Type B pancreatic cell (in vitro differentiated cells): ENCODE measurements at regions not wholly inside any gene's neighbourhood (a gene's known extent, or its start where the extent isn't known, plus 50 kb on each side); places are given as distances from the start of the nearest gene placed in this dataset.

Experiments used
- DNase-seq: peaks from one replicate; pipeline ENCODE4 v3.0.0; 2021; ENCODE audit warnings: mixed read lengths; ENCODE audit not compliant: unreplicated experiment; ENCODE audit errors: extremely low spot score
- H3K27ac Mint-ChIP-seq: 2 replicates; pipeline ENCODE4 v1.8.0; 2021; ENCODE audit warnings: mild to moderate bottlenecking, mixed read lengths
- H3K27me3 Mint-ChIP-seq: 2 replicates; pipeline ENCODE4 v1.8.0; 2021; ENCODE audit warnings: mixed read lengths
- H3K36me3 Mint-ChIP-seq: 2 replicates; pipeline ENCODE4 v1.8.0; 2021; ENCODE audit warnings: mixed read lengths
- H3K4me1 Mint-ChIP-seq: one replicate; pipeline ENCODE4 v1.8.0; 2021; ENCODE audit warnings: mixed read lengths; ENCODE audit not compliant: unreplicated experiment
- H3K4me3 Mint-ChIP-seq: 2 replicates; pipeline ENCODE4 v1.8.0; 2021; ENCODE audit warnings: mild to moderate bottlenecking, mixed read lengths
- H3K9me3 Mint-ChIP-seq: 2 replicates; pipeline ENCODE4 v1.8.0; 2021; ENCODE audit warnings: mixed read lengths
- TF ChIP-seq, protein P1 (sequence below): fragments of 200-600 bp; sonication (generic); conservative IDR thresholded peaks from 2 replicates; pipeline ENCODE4 v1.5.0; 2021; ENCODE audit warnings: antibody characterized with exemption, mild to moderate bottlenecking

DNA sequence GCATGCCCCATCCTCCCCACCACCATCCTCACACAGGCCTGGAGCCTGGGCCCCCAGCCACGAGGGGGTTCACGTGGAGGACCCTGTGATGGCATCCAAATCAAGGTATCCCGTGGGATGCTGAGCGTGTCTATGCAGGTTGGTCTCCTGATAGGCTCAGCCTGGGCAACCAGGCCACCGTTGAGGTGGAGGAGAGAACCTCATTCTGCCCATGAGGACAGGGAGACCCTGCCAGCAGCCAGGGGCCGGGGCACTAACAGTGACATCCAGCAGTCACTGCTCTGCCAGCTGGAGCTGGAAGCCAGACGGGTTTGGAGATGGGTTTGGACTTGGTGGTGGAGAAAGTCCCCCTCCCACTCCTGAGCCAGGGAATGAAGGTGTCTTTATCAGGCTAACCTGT is 582.8 kb downstream of the MATN1 start:
- H3K4me3 Mint-ChIP-seq: no peak overlapping the region
- DNase-seq: no peak
- no peaks in the 10 kb centered on the region for H3K4me1 Mint-ChIP-seq
- peaks cover 6% of the 10 kb centered on the region for H3K9me3 Mint-ChIP-seq
- no peak overlapping the region for H3K27ac Mint-ChIP-seq
- no peaks in the 10 kb centered on the region for H3K36me3 Mint-ChIP-seq
- H3K27me3 Mint-ChIP-seq: peaks cover 6% of the 10 kb centered on the region
- TF ChIP-seq, protein P1, sequence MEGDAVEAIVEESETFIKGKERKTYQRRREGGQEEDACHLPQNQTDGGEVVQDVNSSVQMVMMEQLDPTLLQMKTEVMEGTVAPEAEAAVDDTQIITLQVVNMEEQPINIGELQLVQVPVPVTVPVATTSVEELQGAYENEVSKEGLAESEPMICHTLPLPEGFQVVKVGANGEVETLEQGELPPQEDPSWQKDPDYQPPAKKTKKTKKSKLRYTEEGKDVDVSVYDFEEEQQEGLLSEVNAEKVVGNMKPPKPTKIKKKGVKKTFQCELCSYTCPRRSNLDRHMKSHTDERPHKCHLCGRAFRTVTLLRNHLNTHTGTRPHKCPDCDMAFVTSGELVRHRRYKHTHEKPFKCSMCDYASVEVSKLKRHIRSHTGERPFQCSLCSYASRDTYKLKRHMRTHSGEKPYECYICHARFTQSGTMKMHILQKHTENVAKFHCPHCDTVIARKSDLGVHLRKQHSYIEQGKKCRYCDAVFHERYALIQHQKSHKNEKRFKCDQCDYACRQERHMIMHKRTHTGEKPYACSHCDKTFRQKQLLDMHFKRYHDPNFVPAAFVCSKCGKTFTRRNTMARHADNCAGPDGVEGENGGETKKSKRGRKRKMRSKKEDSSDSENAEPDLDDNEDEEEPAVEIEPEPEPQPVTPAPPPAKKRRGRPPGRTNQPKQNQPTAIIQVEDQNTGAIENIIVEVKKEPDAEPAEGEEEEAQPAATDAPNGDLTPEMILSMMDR: no peak

GRCh38 chr1:30138891-30139290 is 584.5 kb downstream of the MATN1 start:
- H3K4me1 Mint-ChIP-seq: peaks cover 3% of the 10 kb centered on the region
- H3K27me3 Mint-ChIP-seq: peaks cover 3% of the 10 kb centered on the region
- no peak overlapping the region for H3K27ac Mint-ChIP-seq
- peaks cover 1% of the 10 kb centered on the region for H3K9me3 Mint-ChIP-seq
- H3K36me3 Mint-ChIP-seq: no peaks in the 10 kb centered on the region
- H3K4me3 Mint-ChIP-seq: no peak overlapping the region
- DNase-seq: no peak
- TF ChIP-seq, protein P1: no peak

GRCh38 chr1:30137001-30137400 is 586.4 kb downstream of the MATN1 start:
- Mint-ChIP-seq H3K4me3 (no peak overlapping the region), H3K36me3 (no peaks in the 10 kb centered on the region), H3K27ac (no peak overlapping the region), H3K4me1 (peaks cover 12% of the 10 kb centered on the region), H3K9me3 (no peaks in the 10 kb centered on the region), H3K27me3 (peaks cover 7% of the 10 kb centered on the region)
- DNase-seq: no peak
- TF ChIP-seq, protein P1: no peak

DNA sequence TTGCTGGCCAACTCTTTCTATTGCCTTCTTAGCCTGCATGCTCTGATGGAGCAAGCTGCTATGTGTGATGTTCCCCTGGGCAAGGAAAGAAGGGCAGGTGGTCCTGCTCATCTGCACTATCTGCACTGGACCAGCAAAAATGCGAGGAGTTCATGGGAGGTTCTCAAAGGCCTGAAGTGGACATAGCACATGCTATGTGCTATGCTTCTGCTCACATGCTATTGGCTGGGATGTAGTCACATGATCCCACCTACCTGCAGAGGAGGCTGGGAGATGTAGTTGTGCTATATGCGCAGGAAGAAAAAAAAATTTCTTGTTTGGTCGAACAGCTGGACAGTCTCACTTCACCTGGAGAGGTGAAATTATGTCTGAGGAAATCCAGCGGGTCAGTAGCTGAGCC is 587.7 kb downstream of the MATN1 start:
- DNase-seq: no peak
- Mint-ChIP-seq H3K27me3 (peaks cover 10% of the 10 kb centered on the region), H3K36me3 (no peaks in the 10 kb centered on the region), H3K4me1 (peaks cover 12% of the 10 kb centered on the region), H3K9me3 (no peaks in the 10 kb centered on the region), H3K27ac (no peak overlapping the region), H3K4me3 (no peak overlapping the region)
- TF ChIP-seq, protein P1: no peak

GRCh38 chr1:30134466-30135217 is 588.7 kb downstream of the MATN1 start:
- H3K4me3 Mint-ChIP-seq: no peak overlapping the region
- H3K4me1 Mint-ChIP-seq: peaks cover 12% of the 10 kb centered on the region
- H3K27ac Mint-ChIP-seq: no peak overlapping the region
- TF ChIP-seq, protein P1: no peak
- no peaks in the 10 kb centered on the region for H3K9me3 Mint-ChIP-seq
- no peaks in the 10 kb centered on the region for H3K36me3 Mint-ChIP-seq
- DNase-seq: no peak
- peaks cover 13% of the 10 kb centered on the region for H3K27me3 Mint-ChIP-seq
